ENCODE measurements at regions not wholly inside any gene's neighbourhood (a gene's known extent, or its start where the extent isn't known, plus 50 kb on each side); places are given as distances from the start of the nearest gene placed in this dataset.
A peak's percentile ranks its signal among the peaks of the same experiment; 100 is the strongest.

DNA sequence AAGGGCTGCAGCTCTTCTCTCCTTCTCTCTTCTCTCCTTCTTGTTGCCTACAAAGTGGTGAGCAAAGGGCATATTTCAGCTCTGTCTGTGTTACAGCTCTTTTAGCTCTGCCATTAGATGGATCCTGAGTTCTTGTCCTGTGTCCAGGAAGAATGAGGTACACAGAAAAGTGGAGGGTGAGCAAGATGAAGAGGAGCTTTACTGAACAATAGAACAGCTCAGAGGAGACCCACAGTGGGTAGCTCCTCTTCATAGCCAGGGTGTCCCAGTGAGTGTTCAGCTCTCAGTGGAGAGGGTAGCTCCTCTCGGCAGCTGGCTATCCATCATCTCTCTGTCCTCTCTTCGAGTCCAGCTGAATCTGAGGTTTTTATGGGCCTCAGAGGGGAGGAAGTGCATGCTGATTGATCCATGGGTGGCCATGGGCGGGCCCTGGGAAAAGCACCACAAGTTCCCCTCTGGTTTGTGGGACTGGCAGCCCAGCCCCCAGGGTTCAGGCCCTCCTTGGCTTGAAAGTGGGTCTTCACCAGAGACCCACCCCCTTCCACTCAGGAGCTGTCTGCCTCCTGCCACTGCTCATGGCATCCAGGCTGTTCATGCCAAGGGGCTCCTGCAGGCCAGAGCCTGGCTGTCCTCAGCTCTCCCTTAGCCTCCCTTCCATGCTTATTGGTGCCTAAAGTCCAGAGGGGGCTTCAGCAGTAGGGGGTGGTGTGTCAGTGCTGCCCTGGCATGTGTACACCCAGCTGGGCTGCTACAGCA is 109.1 kb upstream of the FAM180A start:
- H3K27ac ChIP-seq = no peak overlapping the region
- no peak for FAIRE-seq
- intact Hi-C loops (cut with DNase I) = no loop called here
- no peak for DNase-seq
- no peak overlapping the region for H3K4me3 ChIP-seq
- H3K4me1 ChIP-seq = no peaks in the 10 kb centered on the region
- WGBS, 2 donors = 77 to 87% methylated on average over 3 of the region's 3 CpGs
- no peaks in the 10 kb centered on the region for H3K36me3 ChIP-seq
- TF ChIP-seq, protein P1, sequence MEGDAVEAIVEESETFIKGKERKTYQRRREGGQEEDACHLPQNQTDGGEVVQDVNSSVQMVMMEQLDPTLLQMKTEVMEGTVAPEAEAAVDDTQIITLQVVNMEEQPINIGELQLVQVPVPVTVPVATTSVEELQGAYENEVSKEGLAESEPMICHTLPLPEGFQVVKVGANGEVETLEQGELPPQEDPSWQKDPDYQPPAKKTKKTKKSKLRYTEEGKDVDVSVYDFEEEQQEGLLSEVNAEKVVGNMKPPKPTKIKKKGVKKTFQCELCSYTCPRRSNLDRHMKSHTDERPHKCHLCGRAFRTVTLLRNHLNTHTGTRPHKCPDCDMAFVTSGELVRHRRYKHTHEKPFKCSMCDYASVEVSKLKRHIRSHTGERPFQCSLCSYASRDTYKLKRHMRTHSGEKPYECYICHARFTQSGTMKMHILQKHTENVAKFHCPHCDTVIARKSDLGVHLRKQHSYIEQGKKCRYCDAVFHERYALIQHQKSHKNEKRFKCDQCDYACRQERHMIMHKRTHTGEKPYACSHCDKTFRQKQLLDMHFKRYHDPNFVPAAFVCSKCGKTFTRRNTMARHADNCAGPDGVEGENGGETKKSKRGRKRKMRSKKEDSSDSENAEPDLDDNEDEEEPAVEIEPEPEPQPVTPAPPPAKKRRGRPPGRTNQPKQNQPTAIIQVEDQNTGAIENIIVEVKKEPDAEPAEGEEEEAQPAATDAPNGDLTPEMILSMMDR (IDR thresholded peaks at IDR 0.05) = no peak
- ATAC-seq = no peak
- H3K27me3 ChIP-seq = no peaks in the 10 kb centered on the region
- H3K9me3 ChIP-seq = no peaks in the 10 kb centered on the region

DNA sequence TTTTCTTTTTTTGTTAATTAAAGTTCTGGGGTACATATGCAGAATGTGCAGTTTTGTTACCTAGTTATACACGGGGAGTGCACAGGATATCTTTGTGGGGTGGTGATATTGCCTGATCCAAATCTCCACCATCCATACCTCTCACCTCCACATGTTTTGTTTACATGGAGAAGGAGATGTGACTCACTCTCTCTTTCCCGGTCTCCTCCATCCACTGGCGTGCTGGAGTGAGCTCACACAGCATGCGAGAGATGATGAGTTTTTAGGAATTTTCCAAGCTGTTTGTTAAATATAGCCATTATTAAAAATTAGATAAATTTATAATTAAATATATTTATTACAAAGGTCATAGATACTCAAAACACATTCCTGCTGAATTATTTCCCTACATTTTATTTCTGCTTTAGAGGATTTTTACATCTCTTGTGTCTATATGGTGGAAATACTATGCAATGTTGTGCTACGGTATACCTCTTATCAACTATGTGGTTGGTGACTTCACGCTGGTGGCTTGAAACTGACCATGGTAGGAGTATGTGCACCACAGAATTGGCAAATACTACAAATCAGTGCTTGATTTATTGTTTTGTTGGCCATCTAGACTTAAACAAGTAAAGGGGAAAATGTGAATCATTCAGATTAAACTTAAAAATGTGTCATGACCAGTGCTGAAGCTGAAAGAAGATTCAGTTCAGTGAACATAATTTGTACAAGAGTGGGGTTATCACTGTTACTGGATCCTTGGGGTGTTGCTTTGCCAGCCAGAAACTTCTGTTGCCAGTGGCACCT is 107.9 kb upstream of the FAM180A start:
- Histone ChIP-seq H3K4me3 (no peak overlapping the region), H3K27me3 (no peaks in the 10 kb centered on the region), H3K36me3 (no peaks in the 10 kb centered on the region), H3K27ac (no peak overlapping the region), H3K4me1 (no peaks in the 10 kb centered on the region), H3K9me3 (no peaks in the 10 kb centered on the region)
- ATAC-seq (no peak), DNase-seq (no peak), FAIRE-seq (no peak)
- TF ChIP-seq, protein P1 (IDR thresholded peaks at IDR 0.05) = no peak
- intact Hi-C loops (cut with DNase I) = no loop called here
- 71 to 72% methylated on average over 6 of the region's 6 CpGs for WGBS, 2 donors

DNA sequence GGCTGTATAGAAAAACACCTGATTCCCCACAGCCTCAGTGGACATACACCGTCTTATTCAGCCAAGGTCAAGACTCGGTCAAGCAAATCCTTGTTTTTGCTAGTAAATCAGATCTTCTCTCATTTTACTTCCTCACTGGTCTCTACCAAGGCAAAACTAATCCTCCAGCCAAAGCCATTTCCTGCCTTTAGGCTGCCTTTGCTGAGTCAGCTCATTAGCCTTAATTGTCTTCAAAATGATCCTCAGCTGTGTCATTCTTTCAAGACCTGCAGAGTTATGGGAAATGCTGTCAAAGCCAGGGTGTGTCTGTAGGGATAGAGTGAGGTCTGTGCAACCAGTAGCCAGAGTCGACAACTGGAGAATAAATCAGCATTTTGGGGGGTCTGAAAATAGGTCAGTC is 107.2 kb upstream of the FAM180A start:
- no peaks in the 10 kb centered on the region for H3K4me1 ChIP-seq
- 72 to 74% methylated on average over 3 of the region's 3 CpGs for WGBS, 2 donors
- FAIRE-seq (no peak), DNase-seq (no peak), ATAC-seq (peak in 1 of 4 donors; percentile 53)
- H3K27me3 ChIP-seq = no peaks in the 10 kb centered on the region
- no peaks in the 10 kb centered on the region for H3K36me3 ChIP-seq
- H3K27ac ChIP-seq = no peak overlapping the region
- no peaks in the 10 kb centered on the region for H3K9me3 ChIP-seq
- TF ChIP-seq, protein P1 (IDR thresholded peaks at IDR 0.05) = no peak
- no peak overlapping the region for H3K4me3 ChIP-seq
- intact Hi-C loops (cut with DNase I) = no loop called here

DNA sequence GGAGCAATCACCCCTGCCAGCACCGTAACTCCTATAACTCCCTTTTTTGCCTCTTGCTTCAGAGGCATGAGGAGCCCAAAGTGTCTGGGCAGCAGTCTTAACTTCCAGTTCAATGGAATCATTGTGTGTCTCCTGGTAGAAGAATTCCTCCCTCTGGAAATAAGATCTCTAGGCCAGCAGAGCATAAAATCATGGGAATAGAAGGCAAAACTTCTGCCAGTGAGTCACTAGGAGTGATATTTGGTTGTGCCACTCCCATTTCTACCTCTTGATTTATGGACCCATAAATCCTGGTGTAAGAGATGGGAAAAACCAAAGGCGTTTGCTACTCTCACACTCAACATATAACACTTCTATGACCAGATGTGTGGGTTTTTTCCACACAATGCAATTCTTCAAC is 104.9 kb upstream of the FAM180A start:
- no peaks in the 10 kb centered on the region for H3K36me3 ChIP-seq
- no peak overlapping the region for H3K4me3 ChIP-seq
- WGBS, 2 donors = 73 to 81% methylated on average over 2 of the region's 2 CpGs
- ATAC-seq (no peak), DNase-seq (no peak), FAIRE-seq (no peak)
- no peaks in the 10 kb centered on the region for H3K9me3 ChIP-seq
- intact Hi-C loops (cut with DNase I) = no loop called here
- no peak overlapping the region for H3K27ac ChIP-seq
- TF ChIP-seq, protein P1 (IDR thresholded peaks at IDR 0.05) = no peak
- H3K4me1 ChIP-seq = no peaks in the 10 kb centered on the region
- no peaks in the 10 kb centered on the region for H3K27me3 ChIP-seq

DNA sequence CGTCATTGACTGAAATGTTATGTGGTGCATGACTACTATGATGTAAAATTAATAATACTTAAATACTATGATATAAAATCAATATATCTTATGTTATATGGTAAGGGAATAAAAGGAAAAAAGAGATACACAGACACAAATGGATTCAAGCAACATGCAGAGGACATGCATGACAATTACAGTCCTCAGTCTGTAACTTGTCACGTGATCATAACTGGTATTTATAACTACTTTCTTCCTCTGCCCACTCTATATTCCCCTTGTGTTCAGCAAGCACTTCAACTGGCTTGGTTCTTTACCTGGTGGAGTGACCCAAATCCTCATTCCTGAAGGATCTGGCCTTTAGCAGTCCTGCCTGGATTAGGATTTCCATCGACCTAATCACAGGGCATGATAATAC is 104.4 kb upstream of the FAM180A start:
- no peaks in the 10 kb centered on the region for H3K4me1 ChIP-seq
- ATAC-seq (no peak), FAIRE-seq (no peak), DNase-seq (no peak)
- no peaks in the 10 kb centered on the region for H3K9me3 ChIP-seq
- no peak overlapping the region for H3K27ac ChIP-seq
- H3K27me3 ChIP-seq = no peaks in the 10 kb centered on the region
- TF ChIP-seq, protein P1 (IDR thresholded peaks at IDR 0.05) = no peak
- H3K4me3 ChIP-seq = no peak overlapping the region
- no peaks in the 10 kb centered on the region for H3K36me3 ChIP-seq
- intact Hi-C loops (cut with DNase I) = no loop called here
- 54 to 84% methylated on average over 3 of the region's 3 CpGs for WGBS, 2 donors

Data from pancreas (tissue), 10 donors.